Endothelial cell of umbilical vein (primary cell): ENCODE measurements at regions not wholly inside any gene's neighbourhood (a gene's known extent, or its start where the extent isn't known, plus 50 kb on each side); places are given as distances from the start of the nearest gene placed in this dataset.
"Not testable (repeated sequence)": the region's sequence is repeated elsewhere in the genome, so short reads cannot be mapped to it uniquely, and the experiment has no call there.

ENCODE experiments used
- EZH2 ChIP-seq: IDR thresholded peaks from 2 replicates; pipeline ENCODE4 v1.6.1; 2012; ENCODE audit warnings: borderline replicate concordance, low read depth, mild to moderate bottlenecking, moderate library complexity, low read length, inconsistent platforms; ENCODE audit not compliant: severe bottlenecking
- MYC ChIP-seq: IDR thresholded peaks from one replicate; pipeline ENCODE4 v1.6.1; 2011; ENCODE audit warnings: mild to moderate bottlenecking, low read depth, low read length
- POLR2A ChIP-seq: IDR thresholded peaks from 2 replicates; pipeline ENCODE4 v1.6.1; 2012; ENCODE audit warnings: low read depth, mild to moderate bottlenecking, control low read depth, low read length
- TF ChIP-seq, protein P1 (sequence below), 2 donors: IDR thresholded peaks; 1 replicate in 1 of 2; 2 replicates in 1 of 2; pipeline ENCODE4 v1.5.1; 2011; ENCODE audit warnings: low read length in 2 of 2, mild to moderate bottlenecking in 2 of 2, moderate library complexity in 2 of 2, control low read depth in 1 of 2, inconsistent platforms in 1 of 2, low read depth in 1 of 2; ENCODE audit not compliant: insufficient read depth in 1 of 2; ENCODE audit errors: extremely low read depth in 1 of 2

GRCh38 chr2:147269581-147269980 is 575.2 kb upstream of the ACVR2A start:
- TF ChIP-seq, protein P1, sequence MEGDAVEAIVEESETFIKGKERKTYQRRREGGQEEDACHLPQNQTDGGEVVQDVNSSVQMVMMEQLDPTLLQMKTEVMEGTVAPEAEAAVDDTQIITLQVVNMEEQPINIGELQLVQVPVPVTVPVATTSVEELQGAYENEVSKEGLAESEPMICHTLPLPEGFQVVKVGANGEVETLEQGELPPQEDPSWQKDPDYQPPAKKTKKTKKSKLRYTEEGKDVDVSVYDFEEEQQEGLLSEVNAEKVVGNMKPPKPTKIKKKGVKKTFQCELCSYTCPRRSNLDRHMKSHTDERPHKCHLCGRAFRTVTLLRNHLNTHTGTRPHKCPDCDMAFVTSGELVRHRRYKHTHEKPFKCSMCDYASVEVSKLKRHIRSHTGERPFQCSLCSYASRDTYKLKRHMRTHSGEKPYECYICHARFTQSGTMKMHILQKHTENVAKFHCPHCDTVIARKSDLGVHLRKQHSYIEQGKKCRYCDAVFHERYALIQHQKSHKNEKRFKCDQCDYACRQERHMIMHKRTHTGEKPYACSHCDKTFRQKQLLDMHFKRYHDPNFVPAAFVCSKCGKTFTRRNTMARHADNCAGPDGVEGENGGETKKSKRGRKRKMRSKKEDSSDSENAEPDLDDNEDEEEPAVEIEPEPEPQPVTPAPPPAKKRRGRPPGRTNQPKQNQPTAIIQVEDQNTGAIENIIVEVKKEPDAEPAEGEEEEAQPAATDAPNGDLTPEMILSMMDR (IDR thresholded peaks at IDR 0.05; ENCODE audit: extremely low read depth in 1 of 2, insufficient read depth in 1 of 2, low read depth in 1 of 2, low read length in 2 of 2) = not testable (repeated sequence)
- not testable (repeated sequence) for TF ChIP-seq EZH2, POLR2A, MYC
